Hepatocyte (in vitro differentiated cells): ENCODE measurements at regions not wholly inside any gene's neighbourhood (a gene's known extent, or its start where the extent isn't known, plus 50 kb on each side); places are given as distances from the start of the nearest gene placed in this dataset.

Source experiments
- DNase-seq: peaks from one replicate; pipeline ENCODE4 v3.0.0-alpha.2; 2016; ENCODE audit warnings: low spot score
- H2AFZ ChIP-seq: fragments of 200-600 bp; sonication (generic); 2 replicates; pipeline ENCODE4 v1.6.0; 2016; ENCODE audit warnings: antibody characterized with exemption, mild to moderate bottlenecking
- H3K27ac ChIP-seq: fragments of 200-600 bp; sonication (generic); 2 replicates; pipeline ENCODE4 v1.5.1; 2016; ENCODE audit warnings: mild to moderate bottlenecking
- H3K27me3 ChIP-seq: fragments of 200-600 bp; sonication (generic); 2 replicates; pipeline ENCODE4 v1.6.1; 2016
- H3K36me3 ChIP-seq: fragments of 200-600 bp; sonication (generic); replicated peaks from 2 replicates; pipeline ENCODE4 v1.5.1; 2016; ENCODE audit warnings: low read depth; ENCODE audit not compliant: insufficient read depth
- H3K4me1 ChIP-seq: fragments of 200-600 bp; sonication (generic); 2 replicates; pipeline ENCODE4 v1.5.1; 2016; ENCODE audit warnings: mild to moderate bottlenecking, moderate library complexity; ENCODE audit not compliant: insufficient read depth
- H3K4me2 ChIP-seq: fragments of 200-600 bp; sonication (generic); 2 replicates; pipeline ENCODE4 v1.6.0; 2016
- H3K4me3 ChIP-seq: fragments of 200-600 bp; sonication (generic); 2 replicates; pipeline ENCODE4 v1.5.1; 2016; ENCODE audit warnings: mild to moderate bottlenecking
- H3K79me2 ChIP-seq: fragments of 200-600 bp; sonication (generic); 2 replicates; pipeline ENCODE4 v1.6.0; 2017; ENCODE audit warnings: mild to moderate bottlenecking
- H3K9me2 ChIP-seq: fragments of 200-600 bp; sonication (generic); replicated peaks from 2 replicates; pipeline ENCODE4 v1.6.0; 2017; ENCODE audit warnings: mild to moderate bottlenecking; ENCODE audit not compliant: insufficient read depth
- H3K9me3 ChIP-seq: fragments of 200-600 bp; sonication (generic); 2 replicates; pipeline ENCODE4 v1.5.1; 2016; ENCODE audit warnings: low read depth, mild to moderate bottlenecking
- H4K20me1 ChIP-seq: fragments of 200-600 bp; sonication (generic); 2 replicates; pipeline ENCODE4 v1.6.0; 2016; ENCODE audit warnings: mild to moderate bottlenecking; ENCODE audit not compliant: insufficient read depth, poor library complexity, severe bottlenecking
- CTCF ChIP-seq: fragments of 200-600 bp; sonication (generic); IDR thresholded peaks from 2 replicates; pipeline ENCODE4 v1.5.1; 2016; ENCODE audit warnings: antibody characterized with exemption, mild to moderate bottlenecking; ENCODE audit not compliant: poor library complexity
- EZH2 ChIP-seq: fragments of 200-600 bp; sonication (generic); IDR thresholded peaks from 2 replicates; pipeline ENCODE4 v1.6.1; 2016; ENCODE audit warnings: antibody characterized with exemption, mild to moderate bottlenecking, borderline replicate concordance
- EZH2phosphoT487 ChIP-seq: fragments of 200-600 bp; sonication (generic); IDR thresholded peaks from one replicate; pipeline ENCODE4 v1.6.1; 2018; ENCODE audit warnings: antibody characterized with exemption, mild to moderate bottlenecking, low read depth, moderate library complexity; ENCODE audit not compliant: unreplicated experiment, severe bottlenecking
- WGBS: methylation state at CpG from one replicate; pipeline ENCODE4 v1.1.6; 2016; ENCODE audit warnings: low lambda C conversion rate; ENCODE audit errors: missing lambda C conversion rate; 5-methylcytosine and 5-hydroxymethylcytosine counted together

GRCh38 chr6:113009682-113010081 lies 662.6 kb downstream of the RFPL4B start:
- H3K9me2 ChIP-seq: no peaks in the 10 kb centered on the region
- no peaks in the 10 kb centered on the region for H3K27me3 ChIP-seq
- H3K4me2 ChIP-seq: no peak overlapping the region
- H4K20me1 ChIP-seq: no peaks in the 10 kb centered on the region
- WGBS: 62% methylated on average over 1 of the region's 1 CpG
- no peaks in the 10 kb centered on the region for H3K9me3 ChIP-seq
- H3K4me3 ChIP-seq: no peak overlapping the region
- no peak for DNase-seq
- H3K27ac ChIP-seq: no peak overlapping the region
- no peaks in the 10 kb centered on the region for H3K36me3 ChIP-seq
- TF ChIP-seq CTCF (no peak), EZH2phosphoT487 (no peak), EZH2 (no peak)
- H2AFZ ChIP-seq: no peak overlapping the region
- peaks cover 11% of the 10 kb centered on the region for H3K4me1 ChIP-seq
- H3K79me2 ChIP-seq: no peaks in the 10 kb centered on the region

- TF ChIP-seq CTCF: no peak
- TF ChIP-seq EZH2: no peak
- TF ChIP-seq EZH2phosphoT487: no peak
- H3K4me2 ChIP-seq: no peak overlapping the region
These were observed 663.3 kb downstream of the RFPL4B start for GRCh38 chr6:113010196-113010989.

GRCh38 chr6:113011389-113011788 lies 664.3 kb downstream of the RFPL4B start:
- Histone ChIP-seq H3K4me2 (no peak overlapping the region), H3K27me3 (no peaks in the 10 kb centered on the region), H3K9me2 (no peaks in the 10 kb centered on the region), H3K4me3 (no peak overlapping the region), H3K4me1 (peaks cover 11% of the 10 kb centered on the region), H3K9me3 (no peaks in the 10 kb centered on the region), H4K20me1 (no peaks in the 10 kb centered on the region), H3K27ac (no peak overlapping the region), H2AFZ (no peak overlapping the region), H3K36me3 (no peaks in the 10 kb centered on the region), H3K79me2 (no peaks in the 10 kb centered on the region)
- DNase-seq: no peak
- TF ChIP-seq EZH2: no peak
- no peak for TF ChIP-seq EZH2phosphoT487
- no peak for TF ChIP-seq CTCF
- 0% methylated on average over 1 of the region's 1 CpG for WGBS

More at GRCh38 chr6:113010196-113010989, 663.3 kb downstream of the RFPL4B start:
- no peaks in the 10 kb centered on the region for H3K79me2 ChIP-seq
- no peaks in the 10 kb centered on the region for H3K36me3 ChIP-seq
- H3K27ac ChIP-seq: no peak overlapping the region
- WGBS: 71% methylated on average over 3 of the region's 3 CpGs
- no peaks in the 10 kb centered on the region for H4K20me1 ChIP-seq
- no peak overlapping the region for H2AFZ ChIP-seq
- no peak for DNase-seq
- no peaks in the 10 kb centered on the region for H3K9me3 ChIP-seq
- H3K4me1 ChIP-seq: peaks cover 11% of the 10 kb centered on the region
- no peaks in the 10 kb centered on the region for H3K27me3 ChIP-seq
- no peaks in the 10 kb centered on the region for H3K9me2 ChIP-seq
- H3K4me3 ChIP-seq: no peak overlapping the region
